HCT116 (cell line): ENCODE measurements at regions not wholly inside any gene's neighbourhood (a gene's known extent, or its start where the extent isn't known, plus 50 kb on each side); places are given as distances from the start of the nearest gene placed in this dataset.

ENCODE experiments used
- ATAC-seq: fragments of 200-7000 bp; cut with Tn5 transposase; 2 replicates; pipeline ENCODE4 v1.9.1; 2020; ENCODE audit warnings: mild to moderate bottlenecking, moderate library complexity
- BruUV-seq: library from RNA; stranded (reverse); fragments of 400-500 nt; replicated peaks from 2 replicates; lab custom pipeline; 2021; lab: Mats Ljungman, UMichigan
- CTCF ChIA-PET: fragments of 300-600 bp; sonication (Branson Sonifier 250); formaldehyde crosslinking; loops from one replicate; lab custom pipeline; 2021; ENCODE audit warnings: antibody characterized with exemption; lab: Charles Lee
- POLR2A ChIA-PET: fragments of 300-600, 350-600 bp; sonication (Branson Sonifier 250); formaldehyde crosslinking; loops from one replicate; lab custom pipeline; 2021; ENCODE audit warnings: antibody characterized with exemption; lab: Charles Lee
- RAD21 ChIA-PET, 2 experiments: fragments of 300-600 bp; sonication (Branson Sonifier 250); formaldehyde crosslinking; loops; one replicate each; lab custom pipeline; 2023; ENCODE audit warnings: low total read pairs in 2 of 2; ENCODE audit not compliant: uncharacterized antibody in 2 of 2, unreplicated experiment in 2 of 2, low non-redundant PET in 1 of 2; lab: Charles Lee
- DNase-seq: peaks from one replicate; pipeline ENCODE4 v3.0.0-alpha.2; 2010; ENCODE audit warnings: low read depth, low spot score
- H2AFZ ChIP-seq: fragments of 200-600 bp; shearing (Covaris generic), sonication (generic); 2 replicates; pipeline ENCODE4 v1.6.1; 2017; ENCODE audit warnings: low read depth, mixed run types, mixed read lengths, antibody characterized with exemption, low read length; ENCODE audit not compliant: poor library complexity, severe bottlenecking
- H3K27ac ChIP-seq: 2 replicates; pipeline ENCODE4 v1.5.1; 2012; ENCODE audit warnings: low read depth, low read length
- H3K27me3 ChIP-seq: fragments of 200-600 bp; sonication (generic); 2 replicates; pipeline ENCODE4 v1.6.1; 2016; ENCODE audit warnings: mixed run types, low read length, mixed read lengths; ENCODE audit not compliant: insufficient read depth
- H3K36me3 ChIP-seq, 2 experiments: fragments of 200-500 bp in 1 of 2; fragments of 200-600 bp in 1 of 2; sonication (Bioruptor generic) in 1 of 2; sonication (generic) in 1 of 2; 2 replicates each; pipeline versions ENCODE4 v1.5.1 to v1.6.1; 2014 to 2016; ENCODE audit warnings: low read length in 2 of 2, inconsistent platforms in 1 of 2, mixed read lengths in 1 of 2, mixed run types in 1 of 2; ENCODE audit not compliant: insufficient read depth in 2 of 2, control insufficient read depth in 1 of 2
- H3K4me1 ChIP-seq, 2 experiments: fragments of 200-600 bp in 1 of 2; sonication (generic) in 1 of 2; 2 replicates each; pipeline versions ENCODE4 v1.5.1 to v1.6.1; 2012 to 2017; ENCODE audit warnings: low read length in 2 of 2, inconsistent platforms in 1 of 2, mild to moderate bottlenecking in 1 of 2, mixed read lengths in 1 of 2, mixed run types in 1 of 2, moderate library complexity in 1 of 2; ENCODE audit not compliant: insufficient read depth in 2 of 2, control insufficient read depth in 1 of 2
- H3K4me2 ChIP-seq: fragments of 200-600 bp; sonication (generic); 2 replicates; pipeline ENCODE4 v1.6.1; 2017; ENCODE audit warnings: mixed run types, low read length, mixed read lengths
- H3K4me3 ChIP-seq, 2 experiments: fragments of 200-600 bp in 1 of 2; sonication (generic) in 1 of 2; replicated peaks in 1 of 2; 2 replicates each; pipeline ENCODE4 v1.5.1; 2011 to 2016; ENCODE audit warnings: low read length in 2 of 2, control low read depth in 1 of 2, low read depth in 1 of 2, mild to moderate bottlenecking in 1 of 2, mixed read lengths in 1 of 2, mixed run types in 1 of 2
- H3K79me2 ChIP-seq: fragments of 200-600 bp; sonication (generic); 2 replicates; pipeline ENCODE4 v1.6.1; 2017; ENCODE audit warnings: mild to moderate bottlenecking, mixed run types, low read length, moderate library complexity, mixed read lengths; ENCODE audit not compliant: insufficient read depth
- H3K9ac ChIP-seq: fragments of 200-600 bp; sonication (generic); 2 replicates; pipeline ENCODE4 v1.6.1; 2016; ENCODE audit warnings: low read length, mixed read lengths
- H3K9me2 ChIP-seq: fragments of 200-600 bp; sonication (generic), shearing (Covaris generic); 2 replicates; pipeline ENCODE4 v1.6.1; 2017; ENCODE audit warnings: mixed run types, mild to moderate bottlenecking, moderate library complexity; ENCODE audit not compliant: insufficient read depth
- H3K9me3 ChIP-seq, 2 experiments: fragments of 200-500 bp in 1 of 2; fragments of 200-600 bp in 1 of 2; sonication (Bioruptor generic) in 1 of 2; sonication (generic) in 1 of 2; 2 replicates each; pipeline ENCODE4 v1.6.1; 2014 to 2017; ENCODE audit warnings: low read length in 2 of 2, mixed read lengths in 2 of 2, inconsistent platforms in 1 of 2, low read depth in 1 of 2, mild to moderate bottlenecking in 1 of 2, mixed run types in 1 of 2, moderate library complexity in 1 of 2; ENCODE audit not compliant: control insufficient read depth in 1 of 2, insufficient read depth in 1 of 2
- H4K20me1 ChIP-seq: fragments of 200-600 bp; sonication (generic), shearing (Covaris generic); 2 replicates; pipeline ENCODE4 v1.6.1; 2017; ENCODE audit warnings: mixed run types, mild to moderate bottlenecking, moderate library complexity; ENCODE audit not compliant: insufficient read depth
- ATF3 ChIP-seq: IDR thresholded peaks from 2 replicates; pipeline ENCODE4 v1.6.1; 2012
- CEBPB ChIP-seq: IDR thresholded peaks from 2 replicates; pipeline ENCODE4 v1.6.1; 2012; ENCODE audit warnings: low read depth
- EGR1 ChIP-seq: IDR thresholded peaks from 2 replicates; pipeline ENCODE4 v1.6.1; 2012; ENCODE audit warnings: low read depth
- ELF1 ChIP-seq: IDR thresholded peaks from 2 replicates; pipeline ENCODE4 v1.6.1; 2012; ENCODE audit warnings: low read depth, borderline replicate concordance
- EZH2phosphoT487 ChIP-seq: fragments of 200-600 bp; IDR thresholded peaks from 2 replicates; pipeline ENCODE4 v1.6.1; 2018; ENCODE audit warnings: antibody characterized with exemption, borderline replicate concordance
- POLR2A ChIP-seq: IDR thresholded peaks from 2 replicates; pipeline ENCODE4 v1.7.0; 2011; ENCODE audit warnings: borderline replicate concordance; ENCODE audit not compliant: insufficient read depth, insufficient read length; ENCODE audit errors: extremely low read depth
- RAD21 ChIP-seq: IDR thresholded peaks from 2 replicates; pipeline ENCODE4 v1.6.1; 2012; ENCODE audit warnings: low read depth, mild to moderate bottlenecking
- SP1 ChIP-seq: IDR thresholded peaks from 2 replicates; pipeline ENCODE4 v1.6.1; 2012; ENCODE audit warnings: low read depth
- SRF ChIP-seq: IDR thresholded peaks from 2 replicates; pipeline ENCODE4 v1.6.1; 2012; ENCODE audit warnings: low read depth
- TCF7L2 ChIP-seq: IDR thresholded peaks from 2 replicates; pipeline ENCODE4 v1.7.0; 2011; ENCODE audit warnings: borderline replicate concordance, inconsistent platforms; ENCODE audit not compliant: insufficient read depth, insufficient read length; ENCODE audit errors: extremely low read depth
- intact Hi-C: fragments of 100-400 bp; cut with micrococcal nuclease; formaldehyde crosslinking; loops from 2 replicates; pipeline ENCODE4 v1.10.0; 2022
- TF ChIP-seq, protein P1 (sequence below), 3 experiments: fragments of 200-600 bp in 1 of 3; sonication (generic) in 1 of 3; IDR thresholded peaks in 2 of 3; conservative IDR thresholded peaks in 1 of 3; 2 replicates each; pipeline ENCODE4 v1.5.1; 2012 to 2017; ENCODE audit warnings: low read depth in 2 of 3, low read length in 2 of 3, antibody characterized with exemption in 1 of 3, borderline replicate concordance in 1 of 3, control low read depth in 1 of 3, mild to moderate bottlenecking in 1 of 3, mixed read lengths in 1 of 3, mixed run types in 1 of 3, moderate library complexity in 1 of 3; ENCODE audit not compliant: insufficient read depth in 1 of 3

GRCh38 chr3:13149330-13150108, 76.3 kb upstream of the IQSEC1 start:
- Histone ChIP-seq H3K4me2 (no peak overlapping the region), H3K36me3 (no peaks in the 10 kb centered on the region), H3K27me3 (no peaks in the 10 kb centered on the region), H3K79me2 (no peaks in the 10 kb centered on the region), H3K4me1 (no peaks in the 10 kb centered on the region; a peak in 1 of 4 replicates), H3K4me3 (no peak overlapping the region), H3K27ac (no peak overlapping the region), H3K9me2 (no peaks in the 10 kb centered on the region), H2AFZ (no peak overlapping the region), H4K20me1 (no peaks in the 10 kb centered on the region), H3K9me3 (no peaks in the 10 kb centered on the region), H3K9ac (no peak overlapping the region)
- ATAC-seq (no peak), DNase-seq (no peak)
- ChIA-PET POLR2A (no interaction called here), CTCF (no interaction called here), RAD21 (no interaction called here)
- TF ChIP-seq, protein P1, sequence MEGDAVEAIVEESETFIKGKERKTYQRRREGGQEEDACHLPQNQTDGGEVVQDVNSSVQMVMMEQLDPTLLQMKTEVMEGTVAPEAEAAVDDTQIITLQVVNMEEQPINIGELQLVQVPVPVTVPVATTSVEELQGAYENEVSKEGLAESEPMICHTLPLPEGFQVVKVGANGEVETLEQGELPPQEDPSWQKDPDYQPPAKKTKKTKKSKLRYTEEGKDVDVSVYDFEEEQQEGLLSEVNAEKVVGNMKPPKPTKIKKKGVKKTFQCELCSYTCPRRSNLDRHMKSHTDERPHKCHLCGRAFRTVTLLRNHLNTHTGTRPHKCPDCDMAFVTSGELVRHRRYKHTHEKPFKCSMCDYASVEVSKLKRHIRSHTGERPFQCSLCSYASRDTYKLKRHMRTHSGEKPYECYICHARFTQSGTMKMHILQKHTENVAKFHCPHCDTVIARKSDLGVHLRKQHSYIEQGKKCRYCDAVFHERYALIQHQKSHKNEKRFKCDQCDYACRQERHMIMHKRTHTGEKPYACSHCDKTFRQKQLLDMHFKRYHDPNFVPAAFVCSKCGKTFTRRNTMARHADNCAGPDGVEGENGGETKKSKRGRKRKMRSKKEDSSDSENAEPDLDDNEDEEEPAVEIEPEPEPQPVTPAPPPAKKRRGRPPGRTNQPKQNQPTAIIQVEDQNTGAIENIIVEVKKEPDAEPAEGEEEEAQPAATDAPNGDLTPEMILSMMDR (IDR thresholded peaks at IDR 0.05 in 2 of 3, conservative IDR thresholded peaks at IDR 0.05 in 1 of 3; ENCODE audit: borderline replicate concordance in 1 of 3, insufficient read depth in 1 of 3, low read depth in 2 of 3, low read length in 2 of 3): no peak
- no peak for TF ChIP-seq ELF1
- BruUV-seq: no TSS peak
- intact Hi-C loops: no loop called here

- Histone ChIP-seq H3K9me2 (no peaks in the 10 kb centered on the region), H3K79me2 (no peaks in the 10 kb centered on the region), H3K27me3 (no peaks in the 10 kb centered on the region), H4K20me1 (no peaks in the 10 kb centered on the region), H3K36me3 (no peaks in the 10 kb centered on the region), H3K4me3 (no peak overlapping the region), H3K9me3 (no peaks in the 10 kb centered on the region), H3K4me1 (no peaks in the 10 kb centered on the region; a peak in 1 of 4 replicates), H3K9ac (no peak overlapping the region), H2AFZ (no peak overlapping the region), H3K27ac (no peak overlapping the region), H3K4me2 (no peak overlapping the region)
- ChIA-PET POLR2A (no interaction called here), CTCF (no interaction called here), RAD21 (no interaction called here)
- no TSS peak for BruUV-seq
- ATAC-seq (no peak), DNase-seq (no peak)
- intact Hi-C loops: no loop called here
- TF ChIP-seq POLR2A: no peak
- TF ChIP-seq CEBPB: no peak
- TF ChIP-seq SRF: no peak
- TF ChIP-seq TCF7L2: no peak
- TF ChIP-seq SP1: no peak
- TF ChIP-seq ATF3: no peak
- no peak for TF ChIP-seq EZH2phosphoT487
- TF ChIP-seq ELF1: no peak
- no peak for TF ChIP-seq EGR1
- TF ChIP-seq, protein P1 (IDR thresholded peaks at IDR 0.05 in 2 of 3, conservative IDR thresholded peaks at IDR 0.05 in 1 of 3; ENCODE audit: borderline replicate concordance in 1 of 3, insufficient read depth in 1 of 3, low read depth in 2 of 3, low read length in 2 of 3): no peak
- TF ChIP-seq RAD21: no peak
These were observed 75.5 kb upstream of the IQSEC1 start for GRCh38 chr3:13148561-13149329.
